SK-N-SH (cell line): ENCODE measurements at regions not wholly inside any gene's neighbourhood (a gene's known extent, or its start where the extent isn't known, plus 50 kb on each side); places are given as distances from the start of the nearest gene placed in this dataset.

Experiments used
- EP300 ChIP-seq, 2 experiments: IDR thresholded peaks; 2 replicates each; pipeline versions ENCODE4 v1.4.0 to v1.6.1; 2012; ENCODE audit warnings: borderline replicate concordance in 1 of 2, low read depth in 1 of 2, low read length in 1 of 2
- FOSL2 ChIP-seq: IDR thresholded peaks from 2 replicates; pipeline ENCODE4 v1.4.0; 2012; ENCODE audit warnings: low read depth, mild to moderate bottlenecking, moderate library complexity, borderline replicate concordance
- MXI1 ChIP-seq: IDR thresholded peaks from 2 replicates; pipeline ENCODE4 v1.6.1; 2012; ENCODE audit warnings: mild to moderate bottlenecking, low read depth, low read length, improper control_type of control experiment
- NFIC ChIP-seq: IDR thresholded peaks from 2 replicates; pipeline ENCODE4 v1.4.0; 2012; ENCODE audit warnings: borderline replicate concordance
- SMC3 ChIP-seq: IDR thresholded peaks from 2 replicates; pipeline ENCODE4 v1.6.1; 2012; ENCODE audit warnings: low read depth, low read length, improper control_type of control experiment
- TAF1 ChIP-seq: IDR thresholded peaks from 2 replicates; pipeline ENCODE4 v1.6.1; 2012; ENCODE audit warnings: low read depth, mild to moderate bottlenecking, low read length, moderate library complexity, borderline replicate concordance
- YY1 ChIP-seq: IDR thresholded peaks from 2 replicates; pipeline ENCODE4 v1.4.0; 2012; ENCODE audit warnings: low read depth, mild to moderate bottlenecking
- TF ChIP-seq, protein P1 (sequence below): fragments of 200-600 bp; sonication (generic); IDR thresholded peaks from 2 replicates; pipeline ENCODE4 v1.6.1; 2017; ENCODE audit warnings: antibody characterized with exemption, mild to moderate bottlenecking, moderate library complexity
- TF ChIP-seq, protein P2 (sequence below): IDR thresholded peaks from 2 replicates; pipeline ENCODE4 v1.4.0; 2012; ENCODE audit warnings: low read depth

DNA sequence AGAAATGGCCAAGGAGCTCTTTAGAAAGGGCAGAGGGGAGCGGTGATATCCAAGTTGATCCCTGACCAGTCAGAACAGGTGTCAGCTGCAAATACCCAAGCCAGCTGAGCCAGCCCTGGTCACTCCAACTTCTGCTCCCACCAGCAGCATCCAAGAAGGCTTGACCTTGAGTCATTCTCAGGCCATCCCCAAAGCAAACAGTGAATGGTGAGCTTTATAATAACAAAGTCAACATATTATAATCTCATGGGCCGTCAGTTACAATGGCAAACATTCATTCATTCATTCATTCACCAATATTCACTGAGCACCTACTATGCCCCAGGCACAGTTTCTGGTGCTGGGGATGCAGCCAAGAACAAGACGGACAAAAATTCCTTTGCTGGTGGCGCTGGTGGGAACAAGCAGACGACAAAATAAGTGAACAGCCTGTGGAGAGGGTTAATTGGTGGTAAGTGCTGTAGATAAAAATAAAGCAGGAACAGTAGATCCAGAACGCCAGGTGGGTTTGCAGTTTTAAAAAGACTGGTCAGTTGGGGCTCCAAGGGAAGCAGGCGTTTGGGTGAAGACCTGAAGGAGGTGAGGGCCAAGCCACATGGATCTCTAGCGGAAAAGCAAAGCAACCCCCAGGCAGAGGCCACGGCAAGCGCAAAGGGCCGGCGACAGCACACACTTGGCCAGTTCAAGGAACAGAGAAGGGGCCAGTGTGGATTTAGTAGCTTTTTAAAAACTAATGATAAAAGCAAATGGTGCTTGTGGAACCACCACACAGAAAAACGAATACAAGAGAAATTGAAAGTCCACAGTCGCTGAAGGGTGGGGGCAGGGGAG, 131.8 kb upstream of the PTPN1 start:
- TF ChIP-seq, protein P1, sequence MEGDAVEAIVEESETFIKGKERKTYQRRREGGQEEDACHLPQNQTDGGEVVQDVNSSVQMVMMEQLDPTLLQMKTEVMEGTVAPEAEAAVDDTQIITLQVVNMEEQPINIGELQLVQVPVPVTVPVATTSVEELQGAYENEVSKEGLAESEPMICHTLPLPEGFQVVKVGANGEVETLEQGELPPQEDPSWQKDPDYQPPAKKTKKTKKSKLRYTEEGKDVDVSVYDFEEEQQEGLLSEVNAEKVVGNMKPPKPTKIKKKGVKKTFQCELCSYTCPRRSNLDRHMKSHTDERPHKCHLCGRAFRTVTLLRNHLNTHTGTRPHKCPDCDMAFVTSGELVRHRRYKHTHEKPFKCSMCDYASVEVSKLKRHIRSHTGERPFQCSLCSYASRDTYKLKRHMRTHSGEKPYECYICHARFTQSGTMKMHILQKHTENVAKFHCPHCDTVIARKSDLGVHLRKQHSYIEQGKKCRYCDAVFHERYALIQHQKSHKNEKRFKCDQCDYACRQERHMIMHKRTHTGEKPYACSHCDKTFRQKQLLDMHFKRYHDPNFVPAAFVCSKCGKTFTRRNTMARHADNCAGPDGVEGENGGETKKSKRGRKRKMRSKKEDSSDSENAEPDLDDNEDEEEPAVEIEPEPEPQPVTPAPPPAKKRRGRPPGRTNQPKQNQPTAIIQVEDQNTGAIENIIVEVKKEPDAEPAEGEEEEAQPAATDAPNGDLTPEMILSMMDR = no peak
- TF ChIP-seq MXI1 (no peak), EP300 (IDR thresholded peaks at IDR 0.05; ENCODE audit: borderline replicate concordance in 1 of 2, low read depth in 1 of 2, low read length in 1 of 2) (no peak), TAF1 (no peak), NFIC (no peak), FOSL2 (no peak), YY1 (no peak), SMC3 (no peak)
- TF ChIP-seq, protein P2, sequence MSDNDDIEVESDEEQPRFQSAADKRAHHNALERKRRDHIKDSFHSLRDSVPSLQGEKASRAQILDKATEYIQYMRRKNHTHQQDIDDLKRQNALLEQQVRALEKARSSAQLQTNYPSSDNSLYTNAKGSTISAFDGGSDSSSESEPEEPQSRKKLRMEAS = no peak
